UCSD-AML1 (cell line): ENCODE measurements at regions not wholly inside any gene's neighbourhood (a gene's known extent, or its start where the extent isn't known, plus 50 kb on each side); places are given as distances from the start of the nearest gene placed in this dataset.

Experiments
- DNase-seq: peaks from one replicate; lab custom pipeline; 2025; ENCODE audit not compliant: unreplicated experiment; lab: John Stamatoyannopoulos, UW

DNA sequence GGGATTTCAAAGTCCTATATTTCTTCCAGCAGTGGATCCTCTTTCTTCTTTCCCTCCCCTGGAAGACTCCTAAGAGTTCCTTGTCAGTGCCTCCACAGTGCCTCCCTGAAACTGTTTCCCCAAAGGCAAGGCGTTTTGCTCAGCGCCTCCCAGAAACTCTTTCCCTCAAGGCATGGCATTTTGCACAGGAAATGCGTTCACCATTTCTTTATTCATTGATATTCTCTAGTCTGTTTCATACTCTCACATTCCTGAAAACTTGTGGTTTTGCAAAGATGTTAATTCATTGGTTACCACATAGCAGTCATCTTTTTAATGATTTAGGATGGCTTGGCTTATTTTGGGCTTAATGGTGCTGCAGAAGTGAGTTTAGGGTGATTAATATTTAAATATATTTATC, 177.3 kb upstream of the SLC10A2 start:
- DNase-seq, result no peak

- no peak for DNase-seq
Measured at GRCh38 chr13:103238441-103238840, 172.2 kb upstream of the SLC10A2 start.

GRCh38 chr13:103236213-103236612, 170.0 kb upstream of the SLC10A2 start:
- no peak for DNase-seq

DNA sequence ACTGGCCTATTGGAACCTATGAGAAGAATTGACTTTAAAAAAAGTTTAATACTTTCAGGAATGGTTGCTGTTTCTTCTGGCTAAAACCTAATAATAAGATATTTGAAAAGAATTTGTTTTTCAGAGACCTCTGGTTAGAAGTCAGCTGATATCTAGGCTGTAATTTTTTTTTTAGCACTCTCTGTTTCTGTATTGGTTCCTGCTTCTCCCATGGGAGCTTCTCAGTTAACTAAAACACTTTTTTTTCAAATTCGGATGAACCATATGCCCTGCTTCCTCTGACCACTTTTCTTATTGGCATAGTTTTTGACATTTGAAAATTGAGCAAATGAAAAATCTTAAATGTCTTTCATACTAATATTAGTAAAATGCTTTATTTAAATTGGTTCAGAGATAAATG, 163.5 kb upstream of the SLC10A2 start:
- DNase-seq, result no peak

GRCh38 chr13:103224804-103225203, 158.6 kb upstream of the SLC10A2 start:
- DNase-seq, result no peak

GRCh38 chr13:103222683-103223082, 156.5 kb upstream of the SLC10A2 start:
- no peak for DNase-seq

- no peak for DNase-seq
Measured at GRCh38 chr13:103218253-103218652, 152.0 kb upstream of the SLC10A2 start.

GRCh38 chr13:103213152-103213551, 146.9 kb upstream of the SLC10A2 start:
- no peak for DNase-seq

DNA sequence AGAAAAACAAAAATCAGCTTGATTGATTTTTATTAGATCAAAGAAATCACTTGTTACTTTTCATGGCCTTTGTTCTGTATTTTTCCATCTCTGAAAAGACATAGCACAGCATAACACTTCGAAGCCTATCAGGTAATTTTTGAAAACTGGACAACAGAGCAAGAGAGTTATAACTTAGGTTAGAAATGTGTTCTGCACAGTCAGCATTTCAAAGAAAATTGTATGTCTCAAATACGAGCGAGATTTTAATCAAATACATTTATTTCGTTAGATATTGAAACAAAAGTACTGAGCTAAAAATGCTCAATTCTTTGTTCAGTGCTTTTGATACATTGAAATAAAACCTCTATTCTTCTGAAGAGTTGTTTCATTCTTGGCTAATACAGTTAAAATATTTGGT, 144.1 kb upstream of the SLC10A2 start:
- DNase-seq, result no peak

GRCh38 chr13:103203735-103204330, 137.6 kb upstream of the SLC10A2 start:
- DNase-seq, result no peak

GRCh38 chr13:103200118-103200885, 134.1 kb upstream of the SLC10A2 start:
- no peak for DNase-seq

DNA sequence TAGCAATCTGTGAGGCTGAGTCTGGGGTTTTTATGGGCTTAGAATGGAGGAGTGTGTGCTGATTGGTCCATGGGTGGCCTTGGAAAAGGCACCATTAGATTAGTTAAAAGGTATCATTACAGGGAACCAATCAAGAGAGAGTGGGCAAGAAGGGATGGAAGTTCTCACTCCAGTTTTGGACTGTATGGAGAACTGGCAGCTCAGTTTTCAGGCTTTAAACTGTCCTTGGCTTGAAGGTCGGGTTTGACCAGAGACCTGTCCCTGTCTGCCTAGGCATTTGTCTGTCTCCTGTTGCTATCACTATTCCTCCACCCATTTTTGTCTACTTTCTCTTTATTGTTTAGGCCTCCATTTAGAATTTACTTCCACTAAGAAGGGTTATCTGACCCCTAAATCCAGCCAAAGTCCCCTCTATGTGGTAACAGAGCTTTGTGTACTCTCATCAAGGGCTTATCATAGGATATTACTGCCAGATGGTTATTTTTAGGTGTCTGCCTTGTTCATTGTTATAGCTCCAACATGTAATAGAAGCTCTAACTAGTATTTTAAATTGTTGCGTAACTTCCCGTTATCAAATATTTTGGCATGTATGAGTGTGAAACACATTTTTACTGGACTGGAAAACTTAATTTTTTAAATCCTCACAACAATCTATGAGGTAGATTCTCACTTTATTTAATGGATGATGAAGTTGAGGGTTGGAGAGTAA, 133.3 kb upstream of the SLC10A2 start:
- DNase-seq, result no peak

DNA sequence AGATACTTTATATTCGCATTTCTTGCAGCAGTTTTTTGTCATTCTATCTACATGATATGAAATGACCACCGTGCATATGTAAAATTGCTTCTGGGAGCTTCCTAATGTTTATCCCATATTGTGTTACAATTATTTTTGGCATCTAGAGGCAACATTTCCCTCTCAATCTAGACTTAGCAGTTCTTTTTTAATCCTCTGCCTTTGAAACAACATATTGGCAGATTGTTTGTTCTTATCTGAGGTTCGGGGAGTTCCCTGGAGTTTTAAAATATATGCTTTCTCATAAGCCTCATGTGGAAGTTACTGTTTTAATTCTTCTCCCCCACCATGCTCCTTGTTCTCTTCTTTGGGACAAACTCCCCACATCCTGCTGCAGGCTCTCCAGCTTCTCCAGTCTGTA, 130.1 kb upstream of the SLC10A2 start:
- DNase-seq, result no peak

DNA sequence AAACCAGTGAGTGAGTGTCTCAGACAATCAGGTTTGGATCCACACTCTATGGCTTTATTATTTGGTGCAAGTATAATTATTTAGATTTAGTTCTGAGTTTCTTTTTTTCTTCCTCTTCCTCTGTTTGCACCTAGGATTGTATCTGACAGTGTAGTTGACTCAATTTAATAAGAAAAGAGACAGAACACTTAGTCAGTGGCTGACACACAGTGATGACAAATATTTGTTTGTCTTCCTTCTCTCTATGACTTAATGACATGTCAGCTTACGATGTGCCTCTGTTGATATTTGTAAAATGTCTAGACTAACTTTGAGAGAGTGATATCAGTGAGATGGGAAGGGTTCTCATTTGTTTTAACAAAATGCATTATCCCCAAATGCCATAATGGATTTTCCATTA, 129.5 kb upstream of the SLC10A2 start:
- no peak for DNase-seq

DNA sequence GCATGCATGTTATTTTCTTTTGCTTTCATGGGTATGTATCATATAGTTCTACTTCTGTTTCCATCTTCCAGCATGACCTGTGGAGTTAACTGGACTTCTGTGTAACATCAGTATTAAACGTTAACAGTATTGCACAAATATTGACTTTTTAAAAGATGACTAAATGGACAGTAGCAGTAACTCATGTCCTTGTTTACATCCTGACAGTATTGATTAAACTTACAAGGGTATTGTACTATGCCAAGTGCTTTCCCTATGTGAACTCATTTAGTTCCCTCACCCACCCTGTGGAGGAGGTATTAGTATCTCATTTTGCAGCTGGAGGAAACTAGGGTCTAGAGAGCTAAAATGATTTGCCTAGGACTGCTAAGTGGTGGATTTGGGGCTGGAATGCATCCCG, 128.7 kb upstream of the SLC10A2 start:
- no peak for DNase-seq

DNA sequence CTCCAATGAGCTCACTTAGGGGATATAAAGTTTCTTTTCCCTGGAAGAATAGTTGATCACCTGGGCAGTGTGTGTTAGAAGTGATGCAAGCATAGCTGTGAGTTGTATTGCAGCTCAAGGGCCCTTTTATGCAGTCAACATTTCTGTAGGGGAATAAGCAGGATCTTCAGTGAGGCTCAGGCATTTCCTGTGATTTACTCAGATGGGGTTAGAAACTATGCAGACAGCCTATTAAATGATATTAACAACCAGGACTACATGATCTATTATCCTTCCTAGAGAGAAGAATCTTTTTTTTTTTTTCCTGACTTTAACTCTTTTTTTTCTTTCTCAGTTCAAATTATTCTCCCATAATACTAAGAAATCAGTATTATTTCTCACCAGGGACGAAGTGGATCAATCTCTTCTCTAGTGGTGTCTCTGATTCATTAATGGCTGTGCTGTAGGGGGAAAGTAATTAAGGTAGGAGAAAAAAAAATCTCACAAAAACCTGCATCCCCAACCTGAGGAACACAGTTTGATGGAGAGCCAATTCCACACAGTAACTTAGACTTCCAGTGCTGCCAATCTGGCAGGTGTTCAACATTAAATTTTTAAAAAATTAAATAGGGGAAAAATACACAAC, 126.4 kb upstream of the SLC10A2 start:
- DNase-seq, result no peak

GRCh38 chr13:103190841-103191240, 124.6 kb upstream of the SLC10A2 start:
- DNase-seq, result no peak

DNA sequence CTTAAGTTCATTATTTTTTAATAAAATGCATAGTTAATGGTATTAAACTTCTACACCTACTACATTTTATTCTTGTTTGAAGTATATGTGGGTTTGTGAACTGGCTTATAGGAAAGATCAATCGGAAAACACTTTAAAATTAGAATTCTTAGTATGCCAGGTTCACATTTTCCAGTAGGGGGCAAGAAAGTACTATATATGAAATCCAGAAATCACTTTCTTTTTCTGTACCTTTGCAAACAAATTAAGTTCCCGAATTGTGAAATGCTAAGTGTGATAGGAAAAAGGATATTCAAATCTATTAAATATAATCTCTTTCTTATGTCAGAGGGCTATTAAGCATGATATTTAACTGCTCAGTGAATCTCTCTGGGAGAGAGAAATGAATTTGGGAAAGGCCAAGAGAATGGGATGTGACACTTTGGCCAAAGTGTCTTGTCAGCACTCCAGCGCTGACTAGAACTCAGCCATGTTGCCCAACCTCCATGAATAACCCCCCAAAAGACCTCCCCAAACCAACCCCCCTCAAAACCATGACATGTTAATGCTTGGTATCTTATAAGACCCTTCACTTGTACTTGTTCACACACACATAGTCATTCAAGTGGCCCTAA, 122.6 kb upstream of the SLC10A2 start:
- no peak for DNase-seq

DNA sequence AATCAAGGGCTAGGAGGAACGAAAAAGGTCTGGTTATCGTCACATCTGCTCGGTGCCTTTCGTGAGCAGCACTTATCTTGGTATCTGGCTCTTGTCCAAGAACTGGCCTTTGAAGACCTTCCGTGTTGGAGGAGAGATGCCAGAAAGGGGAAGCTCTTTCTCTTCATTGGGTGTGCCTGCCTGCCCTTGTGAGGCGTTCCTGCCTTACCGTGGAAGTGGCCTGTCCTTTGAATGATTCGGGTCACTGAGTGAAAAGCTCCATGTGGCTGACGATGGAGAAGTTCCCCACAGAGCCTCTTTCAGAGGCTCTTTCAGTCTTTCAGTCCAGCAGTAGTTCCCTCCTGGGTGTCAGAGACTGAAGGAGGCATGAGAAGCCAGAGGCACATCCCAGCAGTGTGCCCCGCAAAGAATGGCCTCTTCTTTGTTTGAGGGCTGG, 121.5 kb upstream of the SLC10A2 start:
- DNase-seq, result no peak

DNA sequence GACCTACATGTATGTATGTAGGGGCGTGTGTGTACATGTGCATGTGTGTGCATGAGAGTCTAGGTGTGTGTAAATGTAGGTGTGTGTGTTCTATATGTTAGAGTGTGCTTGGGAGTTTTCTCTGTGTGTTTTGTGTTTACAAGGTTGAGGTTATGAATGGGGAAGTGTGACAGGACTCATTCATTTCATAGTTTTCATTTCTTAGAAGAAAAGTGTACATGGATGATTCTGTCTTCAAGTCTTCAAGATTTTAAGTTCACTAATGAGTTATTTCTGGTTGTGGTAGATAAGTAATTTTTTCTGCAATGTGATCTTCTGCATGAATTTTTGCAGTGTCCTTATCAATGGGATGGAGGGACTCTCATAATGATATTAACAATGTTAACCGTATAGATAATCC, 118.2 kb upstream of the SLC10A2 start:
- no peak for DNase-seq
